ENCODE measurements at regions not wholly inside any gene's neighbourhood (a gene's known extent, or its start where the extent isn't known, plus 50 kb on each side); places are given as distances from the start of the nearest gene placed in this dataset.

GRCh38 chr9:27990524-27990923, 417.2 kb upstream of the C9orf72 start:
- TF ChIP-seq CTCF (conservative IDR thresholded peaks at IDR 0.05) (no peak), ZFX (IDR thresholded peaks at IDR 0.05) (no peak)

All from C4-2B (cell line).